ENCODE measurements at regions not wholly inside any gene's neighbourhood (a gene's known extent, or its start where the extent isn't known, plus 50 kb on each side); places are given as distances from the start of the nearest gene placed in this dataset.

GRCh38 chr5:24750355-24750754 lies 105.6 kb upstream of the CDH10 start:
- no peak overlapping the region for H3K4me3 ChIP-seq (replicated peaks in 1 of 2; ENCODE audit: low read depth in 2 of 2, low read length in 2 of 2)
- DNase-seq (ENCODE audit: low read depth in 2 of 2) = no peak
- TF ChIP-seq, protein P1, sequence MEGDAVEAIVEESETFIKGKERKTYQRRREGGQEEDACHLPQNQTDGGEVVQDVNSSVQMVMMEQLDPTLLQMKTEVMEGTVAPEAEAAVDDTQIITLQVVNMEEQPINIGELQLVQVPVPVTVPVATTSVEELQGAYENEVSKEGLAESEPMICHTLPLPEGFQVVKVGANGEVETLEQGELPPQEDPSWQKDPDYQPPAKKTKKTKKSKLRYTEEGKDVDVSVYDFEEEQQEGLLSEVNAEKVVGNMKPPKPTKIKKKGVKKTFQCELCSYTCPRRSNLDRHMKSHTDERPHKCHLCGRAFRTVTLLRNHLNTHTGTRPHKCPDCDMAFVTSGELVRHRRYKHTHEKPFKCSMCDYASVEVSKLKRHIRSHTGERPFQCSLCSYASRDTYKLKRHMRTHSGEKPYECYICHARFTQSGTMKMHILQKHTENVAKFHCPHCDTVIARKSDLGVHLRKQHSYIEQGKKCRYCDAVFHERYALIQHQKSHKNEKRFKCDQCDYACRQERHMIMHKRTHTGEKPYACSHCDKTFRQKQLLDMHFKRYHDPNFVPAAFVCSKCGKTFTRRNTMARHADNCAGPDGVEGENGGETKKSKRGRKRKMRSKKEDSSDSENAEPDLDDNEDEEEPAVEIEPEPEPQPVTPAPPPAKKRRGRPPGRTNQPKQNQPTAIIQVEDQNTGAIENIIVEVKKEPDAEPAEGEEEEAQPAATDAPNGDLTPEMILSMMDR (IDR thresholded peaks at IDR 0.05; ENCODE audit: low read depth, low read length) = no peak

GRCh38 chr5:24749701-24750100 lies 104.9 kb upstream of the CDH10 start:
- H3K4me3 ChIP-seq (replicated peaks in 1 of 2; ENCODE audit: low read depth in 2 of 2, low read length in 2 of 2) = no peak overlapping the region
- TF ChIP-seq, protein P1 (IDR thresholded peaks at IDR 0.05; ENCODE audit: low read depth, low read length) = no peak
- peak in 1 of 2 donors; percentile 4 for DNase-seq (ENCODE audit: low read depth in 2 of 2)

GRCh38 chr5:24747327-24747726 lies 102.5 kb upstream of the CDH10 start:
- no peak overlapping the region for H3K4me3 ChIP-seq (replicated peaks in 1 of 2; ENCODE audit: low read depth in 2 of 2, low read length in 2 of 2)
- no peak for DNase-seq (ENCODE audit: low read depth in 2 of 2)

GRCh38 chr5:24742334-24742733 lies 97.6 kb upstream of the CDH10 start:
- TF ChIP-seq, protein P1 (IDR thresholded peaks at IDR 0.05; ENCODE audit: low read depth, low read length) = no peak
- peak in 1 of 2 donors; percentile 1 for DNase-seq (ENCODE audit: low read depth in 2 of 2)
- no peak overlapping the region for H3K4me3 ChIP-seq (replicated peaks in 1 of 2; ENCODE audit: low read depth in 2 of 2, low read length in 2 of 2)

More at GRCh38 chr5:24747327-24747726, 102.5 kb upstream of the CDH10 start:
- TF ChIP-seq, protein P1 (IDR thresholded peaks at IDR 0.05; ENCODE audit: low read depth, low read length) = no peak

- H3K4me3 ChIP-seq (replicated peaks in 1 of 2; ENCODE audit: low read depth in 2 of 2, low read length in 2 of 2) = no peak overlapping the region
- no peak for DNase-seq (ENCODE audit: low read depth in 2 of 2)
- TF ChIP-seq, protein P1 (IDR thresholded peaks at IDR 0.05; ENCODE audit: low read depth, low read length) = no peak
Measured at GRCh38 chr5:24737163-24737562, 92.4 kb upstream of the CDH10 start.

- TF ChIP-seq, protein P1 (IDR thresholded peaks at IDR 0.05; ENCODE audit: low read depth, low read length) = no peak
- no peak for DNase-seq (ENCODE audit: low read depth in 2 of 2)
- no peak overlapping the region for H3K4me3 ChIP-seq (replicated peaks in 1 of 2; ENCODE audit: low read depth in 2 of 2, low read length in 2 of 2)
Measured at GRCh38 chr5:24735284-24735683, 90.5 kb upstream of the CDH10 start.

- H3K4me3 ChIP-seq (replicated peaks in 1 of 2; ENCODE audit: low read depth in 2 of 2, low read length in 2 of 2) = no peak overlapping the region
- DNase-seq (ENCODE audit: low read depth in 2 of 2) = no peak
- TF ChIP-seq, protein P1 (IDR thresholded peaks at IDR 0.05; ENCODE audit: low read depth, low read length) = no peak
Measured at GRCh38 chr5:24732184-24732583, 87.4 kb upstream of the CDH10 start.
